K562 (cell line): ENCODE measurements at regions not wholly inside any gene's neighbourhood (a gene's known extent, or its start where the extent isn't known, plus 50 kb on each side); places are given as distances from the start of the nearest gene placed in this dataset.

Experiments used
- ATF4 ChIP-seq: fragments of 450-650 bp; formaldehyde crosslinking; IDR thresholded peaks from 2 replicates; pipeline ENCODE4 v1.4.0; 2022; ENCODE audit warnings: mild to moderate bottlenecking, moderate library complexity
- CBFA2T3 ChIP-seq: fragments of 450-650 bp; IDR thresholded peaks from 2 replicates; pipeline ENCODE4 v1.6.1; 2017
- CEBPG ChIP-seq, 3 experiments: fragments of 200-800 bp in 1 of 3; sonication (Bioruptor generic) in 1 of 3; sonication (generic) in 1 of 3; formaldehyde crosslinking in 1 of 3; IDR thresholded peaks in 2 of 3; conservative IDR thresholded peaks in 1 of 3; 2 replicates each; pipeline versions ENCODE4 v1.6.1 to v1.8.0; 2016 to 2022; ENCODE audit warnings: missing compliant biosample characterization in 2 of 3, missing genetic modification characterization in 2 of 3, mild to moderate bottlenecking in 1 of 3, missing genetic modification reagents in 1 of 3
- CXXC5 ChIP-seq: fragments of 250-450 bp; sonication (Bioruptor Pico); IDR thresholded peaks from 2 replicates; pipeline ENCODE4 v1.8.0; 2022; ENCODE audit warnings: inconsistent platforms, mild to moderate bottlenecking, moderate library complexity
- FOXK1 ChIP-seq: sonication (generic); formaldehyde crosslinking; IDR thresholded peaks from 2 replicates; pipeline ENCODE4 v1.8.0; 2022; ENCODE audit warnings: missing genetic modification reagents, mild to moderate bottlenecking, borderline replicate concordance
- GABPB1 ChIP-seq: sonication (generic); formaldehyde crosslinking; IDR thresholded peaks from 2 replicates; pipeline ENCODE4 v1.8.0; 2022; ENCODE audit warnings: mild to moderate bottlenecking, missing genetic modification reagents
- HDAC6 ChIP-seq: IDR thresholded peaks from 2 replicates; pipeline ENCODE4 v1.6.1; 2012; ENCODE audit warnings: low read depth, mild to moderate bottlenecking, control low read depth, inconsistent platforms, low read length, moderate library complexity
- MTA1 ChIP-seq: fragments of 450-650 bp; IDR thresholded peaks from 2 replicates; pipeline ENCODE4 v1.6.1; 2017; ENCODE audit warnings: borderline replicate concordance
- MTA2 ChIP-seq: fragments of 450-650 bp; IDR thresholded peaks from 2 replicates; pipeline ENCODE4 v1.6.1; 2016; ENCODE audit warnings: low read depth
- MYNN ChIP-seq, 2 experiments: sonication (generic); formaldehyde crosslinking in 1 of 2; IDR thresholded peaks; 2 replicates each; pipeline versions ENCODE4 v1.5.0 to v1.6.1; 2016 to 2020; ENCODE audit warnings: antibody characterized with exemption in 1 of 2, missing genetic modification reagents in 1 of 2
- OTX1 ChIP-seq: fragments of 450-650 bp; formaldehyde crosslinking; IDR thresholded peaks from 2 replicates; pipeline ENCODE4 v1.4.0; 2022; ENCODE audit warnings: mild to moderate bottlenecking
- RCOR1 ChIP-seq, 2 experiments: IDR thresholded peaks; 2 replicates each; pipeline ENCODE4 v1.6.1; 2012; ENCODE audit warnings: low read depth in 2 of 2, low read length in 2 of 2, borderline replicate concordance in 1 of 2, improper control_type of control experiment in 1 of 2
- TFAP4 ChIP-seq: sonication (generic); formaldehyde crosslinking; IDR thresholded peaks from 2 replicates; pipeline ENCODE4 v1.8.0; 2022; ENCODE audit warnings: missing genetic modification reagents, mild to moderate bottlenecking, moderate library complexity, borderline replicate concordance
- ZBTB9 ChIP-seq: fragments of 450-650 bp; formaldehyde crosslinking; IDR thresholded peaks from 2 replicates; pipeline ENCODE4 v1.4.0; 2020; ENCODE audit warnings: mild to moderate bottlenecking, moderate library complexity
- ZC3H8 ChIP-seq: fragments of 450-650 bp; IDR thresholded peaks from 2 replicates; pipeline ENCODE4 v1.6.1; 2017
- ZEB2 ChIP-seq: fragments of 450-650 bp; IDR thresholded peaks from 2 replicates; pipeline ENCODE4 v1.6.1; 2016
- ZNF395 ChIP-seq: fragments of 200-800 bp; sonication (Bioruptor generic); IDR thresholded peaks from 2 replicates; pipeline ENCODE4 v1.6.1; 2017; ENCODE audit warnings: missing genetic modification characterization, missing compliant biosample characterization
- TF ChIP-seq, protein P1 (sequence below), 3 experiments: fragments of 200-800 bp in 1 of 3; fragments of 250-450 bp in 1 of 3; fragments of 450-650 bp in 1 of 3; sonication (Bioruptor Pico) in 1 of 3; sonication (Bioruptor generic) in 1 of 3; formaldehyde crosslinking in 1 of 3; IDR thresholded peaks; 2 replicates each; pipeline versions ENCODE4 v1.6.1 to v1.8.0; 2016 to 2022; ENCODE audit warnings: mild to moderate bottlenecking in 2 of 3, missing genetic modification characterization in 2 of 3, missing compliant biosample characterization in 1 of 3, moderate library complexity in 1 of 3

GRCh38 chr3:72319194-72320094, 528.8 kb downstream of the SHQ1 start (continued):
- TF ChIP-seq HDAC6 (no peak), ZEB2 (peak; percentile 82), MTA2 (0 out of 2 replicates have a peak, but pooled peaks have one; percentile 4), TFAP4 (CRISPR knock-in tag) (peak; percentile 73; the same call in 1 of the 2 replicates), GABPB1 (0 out of 2 replicates have a peak, but pooled peaks have one; percentile 29), OTX1 (CRISPR knock-in tag) (no peak), FOXK1 (CRISPR knock-in tag) (0 out of 2 replicates have a peak, but pooled peaks have one; percentile 45), ATF4 (CRISPR knock-in tag) (no peak), ZC3H8 (no peak), MYNN (IDR thresholded peaks at IDR 0.05) (0 out of 2 replicates have a peak, but pooled peaks have one; percentile 18), MYNN (CRISPR knock-in tag; IDR thresholded peaks at IDR 0.05) (no peak), ZBTB9 (CRISPR knock-in tag) (no peak; the same call in 1 of the 2 replicates), CXXC5 (CRISPR knock-in tag) (peak; percentile 32; the same call in 1 of the 2 replicates), CEBPG (CRISPR knock-in tag; IDR thresholded peaks at IDR 0.05) (no peak), CEBPG (tag; conservative IDR thresholded peaks at IDR 0.05 in 1 of 2, IDR thresholded peaks at IDR 0.05 in 1 of 2) (no peak), ZNF395 (CRISPR knock-in tag) (peak; percentile 70), MTA1 (no peak), CBFA2T3 (peak; percentile 59), RCOR1 (IDR thresholded peaks at IDR 0.05; ENCODE audit: borderline replicate concordance in 1 of 2, low read depth in 2 of 2, low read length in 2 of 2) (0 out of 4 replicates have a peak, but pooled peaks have one; percentile 9 to 26)
- TF ChIP-seq, protein P1, sequence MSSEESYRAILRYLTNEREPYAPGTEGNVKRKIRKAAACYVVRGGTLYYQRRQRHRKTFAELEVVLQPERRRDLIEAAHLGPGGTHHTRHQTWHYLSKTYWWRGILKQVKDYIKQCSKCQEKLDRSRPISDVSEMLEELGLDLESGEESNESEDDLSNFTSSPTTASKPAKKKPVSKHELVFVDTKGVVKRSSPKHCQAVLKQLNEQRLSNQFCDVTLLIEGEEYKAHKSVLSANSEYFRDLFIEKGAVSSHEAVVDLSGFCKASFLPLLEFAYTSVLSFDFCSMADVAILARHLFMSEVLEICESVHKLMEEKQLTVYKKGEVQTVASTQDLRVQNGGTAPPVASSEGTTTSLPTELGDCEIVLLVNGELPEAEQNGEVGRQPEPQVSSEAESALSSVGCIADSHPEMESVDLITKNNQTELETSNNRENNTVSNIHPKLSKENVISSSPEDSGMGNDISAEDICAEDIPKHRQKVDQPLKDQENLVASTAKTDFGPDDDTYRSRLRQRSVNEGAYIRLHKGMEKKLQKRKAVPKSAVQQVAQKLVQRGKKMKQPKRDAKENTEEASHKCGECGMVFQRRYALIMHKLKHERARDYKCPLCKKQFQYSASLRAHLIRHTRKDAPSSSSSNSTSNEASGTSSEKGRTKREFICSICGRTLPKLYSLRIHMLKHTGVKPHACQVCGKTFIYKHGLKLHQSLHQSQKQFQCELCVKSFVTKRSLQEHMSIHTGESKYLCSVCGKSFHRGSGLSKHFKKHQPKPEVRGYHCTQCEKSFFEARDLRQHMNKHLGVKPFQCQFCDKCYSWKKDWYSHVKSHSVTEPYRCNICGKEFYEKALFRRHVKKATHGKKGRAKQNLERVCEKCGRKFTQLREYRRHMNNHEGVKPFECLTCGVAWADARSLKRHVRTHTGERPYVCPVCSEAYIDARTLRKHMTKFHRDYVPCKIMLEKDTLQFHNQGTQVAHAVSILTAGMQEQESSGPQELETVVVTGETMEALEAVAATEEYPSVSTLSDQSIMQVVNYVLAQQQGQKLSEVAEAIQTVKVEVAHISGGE (CRISPR knock-in tag; IDR thresholded peaks at IDR 0.05), result 0 out of 6 replicates have a peak, but pooled peaks of 1 of the 3 experiments have one; percentile 47
